NB4 (cell line): ENCODE measurements at regions not wholly inside any gene's neighbourhood (a gene's known extent, or its start where the extent isn't known, plus 50 kb on each side); places are given as distances from the start of the nearest gene placed in this dataset.

Experiments used
- DNase-seq: peaks from one replicate; pipeline ENCODE4 v3.0.0; 2010; ENCODE audit warnings: low read depth
- H3K4me3 ChIP-seq: one replicate; pipeline ENCODE4 v1.5.1; 2011; ENCODE audit warnings: mild to moderate bottlenecking, low read depth, low read length, moderate library complexity
- MAX ChIP-seq: IDR thresholded peaks from 2 replicates; pipeline ENCODE4 v1.6.1; 2011; ENCODE audit warnings: low read depth, low read length
- MYC ChIP-seq: IDR thresholded peaks from 2 replicates; pipeline ENCODE4 v1.6.1; 2011; ENCODE audit warnings: low read depth, low read length
- POLR2A ChIP-seq: IDR thresholded peaks from 2 replicates; pipeline ENCODE4 v1.6.1; 2011; ENCODE audit warnings: mild to moderate bottlenecking; ENCODE audit not compliant: insufficient read length; ENCODE audit errors: extremely low read depth
- TF ChIP-seq, protein P1 (sequence below): IDR thresholded peaks from one replicate; pipeline ENCODE4 v1.5.1; 2012; ENCODE audit warnings: low read depth, low read length

- no peak for DNase-seq
- H3K4me3 ChIP-seq, result no peak overlapping the region
- TF ChIP-seq MAX (no peak), POLR2A (no peak), MYC (no peak)
- TF ChIP-seq, protein P1, sequence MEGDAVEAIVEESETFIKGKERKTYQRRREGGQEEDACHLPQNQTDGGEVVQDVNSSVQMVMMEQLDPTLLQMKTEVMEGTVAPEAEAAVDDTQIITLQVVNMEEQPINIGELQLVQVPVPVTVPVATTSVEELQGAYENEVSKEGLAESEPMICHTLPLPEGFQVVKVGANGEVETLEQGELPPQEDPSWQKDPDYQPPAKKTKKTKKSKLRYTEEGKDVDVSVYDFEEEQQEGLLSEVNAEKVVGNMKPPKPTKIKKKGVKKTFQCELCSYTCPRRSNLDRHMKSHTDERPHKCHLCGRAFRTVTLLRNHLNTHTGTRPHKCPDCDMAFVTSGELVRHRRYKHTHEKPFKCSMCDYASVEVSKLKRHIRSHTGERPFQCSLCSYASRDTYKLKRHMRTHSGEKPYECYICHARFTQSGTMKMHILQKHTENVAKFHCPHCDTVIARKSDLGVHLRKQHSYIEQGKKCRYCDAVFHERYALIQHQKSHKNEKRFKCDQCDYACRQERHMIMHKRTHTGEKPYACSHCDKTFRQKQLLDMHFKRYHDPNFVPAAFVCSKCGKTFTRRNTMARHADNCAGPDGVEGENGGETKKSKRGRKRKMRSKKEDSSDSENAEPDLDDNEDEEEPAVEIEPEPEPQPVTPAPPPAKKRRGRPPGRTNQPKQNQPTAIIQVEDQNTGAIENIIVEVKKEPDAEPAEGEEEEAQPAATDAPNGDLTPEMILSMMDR, result no peak
Observed at GRCh38 chr4:180696460-180697092, 1546.6 kb upstream of the TENM3 start.

- TF ChIP-seq, protein P1, result no peak
- TF ChIP-seq MAX (no peak), POLR2A (no peak), MYC (no peak)
- DNase-seq, result no peak
- H3K4me3 ChIP-seq, result no peak overlapping the region
Observed at GRCh38 chr4:180698550-180699195, 1544.5 kb upstream of the TENM3 start.

GRCh38 chr4:180706766-180707165, 1536.4 kb upstream of the TENM3 start:
- no peak overlapping the region for H3K4me3 ChIP-seq
- no peak for DNase-seq
- TF ChIP-seq, protein P1, result no peak
- TF ChIP-seq POLR2A, result no peak
- TF ChIP-seq MAX, result no peak
- no peak for TF ChIP-seq MYC

DNA sequence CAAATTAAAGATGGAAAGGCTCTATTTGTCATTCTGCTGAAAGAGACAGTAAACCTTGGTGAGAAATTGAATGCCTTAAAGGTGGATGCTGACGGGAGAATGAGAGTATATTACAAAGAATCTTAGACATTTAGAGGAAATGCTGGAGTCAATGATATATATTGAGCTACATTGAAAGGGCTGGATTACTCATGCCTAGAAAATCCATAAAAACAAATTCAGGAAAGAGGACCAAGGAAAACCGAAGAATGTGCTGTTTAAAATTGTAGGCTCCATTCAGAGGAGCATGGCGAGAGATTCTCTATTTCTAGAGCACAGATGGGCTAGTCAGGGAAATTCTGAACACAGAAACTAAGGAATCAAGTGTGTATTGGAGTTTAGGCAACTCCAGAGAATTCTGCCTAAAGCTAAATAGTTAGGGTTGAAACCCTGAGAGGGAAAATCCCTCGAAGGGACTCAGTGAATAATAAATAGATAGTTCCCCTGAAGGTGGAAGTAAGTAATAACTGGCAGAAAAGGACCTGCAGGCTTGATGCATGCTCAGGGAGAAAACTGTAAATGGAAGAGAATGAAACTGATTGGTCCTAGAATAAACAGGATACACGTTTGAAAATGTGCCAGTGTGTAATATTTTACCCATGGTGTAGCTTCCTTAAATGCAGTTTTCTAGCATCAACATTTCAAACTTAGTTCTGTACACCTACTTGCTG, 1532.4 kb upstream of the TENM3 start:
- no peak for DNase-seq
- TF ChIP-seq MAX, result no peak
- no peak for TF ChIP-seq POLR2A
- TF ChIP-seq, protein P1, result no peak
- TF ChIP-seq MYC, result no peak
- no peak overlapping the region for H3K4me3 ChIP-seq

- TF ChIP-seq MYC, result no peak
- no peak for TF ChIP-seq MAX
- TF ChIP-seq POLR2A, result no peak
- TF ChIP-seq, protein P1, result no peak
- H3K4me3 ChIP-seq, result no peak overlapping the region
- DNase-seq, result no peak
Observed at GRCh38 chr4:180717451-180718033, 1525.7 kb upstream of the TENM3 start.
